ENCODE measurements at regions not wholly inside any gene's neighbourhood (a gene's known extent, or its start where the extent isn't known, plus 50 kb on each side); places are given as distances from the start of the nearest gene placed in this dataset.
"Not testable (repeated sequence)": the region's sequence is repeated elsewhere in the genome, so short reads cannot be mapped to it uniquely, and the experiment has no call there.

DNA sequence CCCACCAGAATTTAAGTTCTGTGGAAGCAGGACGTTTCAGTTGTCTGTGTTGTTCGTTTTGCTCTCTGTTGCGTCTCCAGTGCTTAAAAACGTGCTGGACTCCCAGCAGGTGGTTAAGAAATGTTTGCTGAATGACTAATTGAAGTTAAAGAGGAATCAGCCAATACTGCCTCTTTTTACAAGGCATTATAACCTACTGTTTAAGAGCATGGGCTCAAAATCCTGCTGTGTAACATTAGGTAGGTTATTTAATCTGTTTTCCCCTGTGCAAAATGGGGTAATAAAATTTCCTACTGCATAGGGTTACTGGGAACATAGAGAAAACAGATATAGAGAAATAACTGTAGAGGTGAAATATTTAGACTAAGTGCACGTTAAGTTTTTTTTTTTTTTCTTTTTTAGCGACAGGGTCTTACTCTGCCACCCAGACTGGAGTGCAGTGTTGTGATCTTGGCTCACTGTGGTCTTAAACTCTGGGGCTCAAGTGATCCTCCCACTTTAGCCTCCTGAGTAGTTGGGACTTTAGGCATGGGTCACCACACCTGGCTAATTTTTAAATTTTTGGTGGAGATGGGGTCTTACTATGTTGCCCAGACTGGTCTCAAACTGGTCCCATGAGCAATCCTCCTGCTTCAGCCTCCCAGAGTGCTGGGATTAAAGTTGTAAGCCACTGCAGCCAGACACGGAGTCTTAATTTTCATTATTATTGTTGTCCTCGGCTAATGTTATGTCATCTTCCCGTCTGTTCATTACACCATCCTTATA lies 139.4 kb upstream of the PRICKLE1 start:
- Histone ChIP-seq H3K4me1 (ENCODE audit: low read depth) (no peaks in the 10 kb centered on the region), H3K4me3 (no peak overlapping the region), H3K27me3 (no peaks in the 10 kb centered on the region), H3K9me3 (ENCODE audit: low read depth) (no peaks in the 10 kb centered on the region), H3K27ac (no peak overlapping the region), H3K36me3 (no peaks in the 10 kb centered on the region)
- DNase-seq (ENCODE audit: low read depth in 1 of 2, low spot score in 1 of 2), result no peak
- TF ChIP-seq, protein P1, sequence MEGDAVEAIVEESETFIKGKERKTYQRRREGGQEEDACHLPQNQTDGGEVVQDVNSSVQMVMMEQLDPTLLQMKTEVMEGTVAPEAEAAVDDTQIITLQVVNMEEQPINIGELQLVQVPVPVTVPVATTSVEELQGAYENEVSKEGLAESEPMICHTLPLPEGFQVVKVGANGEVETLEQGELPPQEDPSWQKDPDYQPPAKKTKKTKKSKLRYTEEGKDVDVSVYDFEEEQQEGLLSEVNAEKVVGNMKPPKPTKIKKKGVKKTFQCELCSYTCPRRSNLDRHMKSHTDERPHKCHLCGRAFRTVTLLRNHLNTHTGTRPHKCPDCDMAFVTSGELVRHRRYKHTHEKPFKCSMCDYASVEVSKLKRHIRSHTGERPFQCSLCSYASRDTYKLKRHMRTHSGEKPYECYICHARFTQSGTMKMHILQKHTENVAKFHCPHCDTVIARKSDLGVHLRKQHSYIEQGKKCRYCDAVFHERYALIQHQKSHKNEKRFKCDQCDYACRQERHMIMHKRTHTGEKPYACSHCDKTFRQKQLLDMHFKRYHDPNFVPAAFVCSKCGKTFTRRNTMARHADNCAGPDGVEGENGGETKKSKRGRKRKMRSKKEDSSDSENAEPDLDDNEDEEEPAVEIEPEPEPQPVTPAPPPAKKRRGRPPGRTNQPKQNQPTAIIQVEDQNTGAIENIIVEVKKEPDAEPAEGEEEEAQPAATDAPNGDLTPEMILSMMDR (IDR thresholded peaks at IDR 0.05; ENCODE audit: low read depth, low read length), result no peak

- no peaks in the 10 kb centered on the region for H3K4me1 ChIP-seq (ENCODE audit: low read depth)
- TF ChIP-seq, protein P1 (IDR thresholded peaks at IDR 0.05; ENCODE audit: low read depth, low read length), result no peak
- H3K9me3 ChIP-seq (ENCODE audit: low read depth), result no peaks in the 10 kb centered on the region
- H3K27ac ChIP-seq, result no peak overlapping the region
- no peak for DNase-seq (ENCODE audit: low read depth in 1 of 2, low spot score in 1 of 2)
- no peaks in the 10 kb centered on the region for H3K36me3 ChIP-seq
- H3K27me3 ChIP-seq, result no peaks in the 10 kb centered on the region
- no peak overlapping the region for H3K4me3 ChIP-seq
These were observed 138.7 kb upstream of the PRICKLE1 start for GRCh38 chr12:42728287-42728686.

GRCh38 chr12:42725809-42726208 lies 136.3 kb upstream of the PRICKLE1 start:
- TF ChIP-seq, protein P1 (IDR thresholded peaks at IDR 0.05; ENCODE audit: low read depth, low read length), result no peak
- H3K4me3 ChIP-seq, result no peak overlapping the region

GRCh38 chr12:42716491-42716891 lies 126.9 kb upstream of the PRICKLE1 start:
- Histone ChIP-seq H3K4me1 (ENCODE audit: low read depth) (no peaks in the 10 kb centered on the region), H3K27ac (no peak overlapping the region)
- DNase-seq (ENCODE audit: low read depth in 1 of 2, low spot score in 1 of 2), result peak in 1 of 2 donors; percentile 61

More at GRCh38 chr12:42725809-42726208, 136.3 kb upstream of the PRICKLE1 start:
- H3K27me3 ChIP-seq, result no peaks in the 10 kb centered on the region
- no peak overlapping the region for H3K27ac ChIP-seq
- H3K36me3 ChIP-seq, result no peaks in the 10 kb centered on the region
- H3K9me3 ChIP-seq (ENCODE audit: low read depth), result no peaks in the 10 kb centered on the region
- H3K4me1 ChIP-seq (ENCODE audit: low read depth), result no peaks in the 10 kb centered on the region
- DNase-seq (ENCODE audit: low read depth in 1 of 2, low spot score in 1 of 2), result peak in 1 of 2 donors; percentile 72

GRCh38 chr12:42713566-42713965 lies 124.0 kb upstream of the PRICKLE1 start:
- H3K27me3 ChIP-seq; H3K4me3 ChIP-seq; H3K36me3 ChIP-seq; H3K9me3 ChIP-seq (ENCODE audit: low read depth); DNase-seq (ENCODE audit: low read depth in 1 of 2, low spot score in 1 of 2); H3K27ac ChIP-seq; H3K4me1 ChIP-seq (ENCODE audit: low read depth): not testable (repeated sequence)

More at GRCh38 chr12:42716491-42716891, 126.9 kb upstream of the PRICKLE1 start:
- Histone ChIP-seq H3K4me3 (no peak overlapping the region), H3K27me3 (no peaks in the 10 kb centered on the region), H3K36me3 (no peaks in the 10 kb centered on the region), H3K9me3 (ENCODE audit: low read depth) (no peaks in the 10 kb centered on the region)
- TF ChIP-seq, protein P1 (IDR thresholded peaks at IDR 0.05; ENCODE audit: low read depth, low read length), result no peak

GRCh38 chr12:42708374-42708773 lies 118.8 kb upstream of the PRICKLE1 start:
- H3K27ac ChIP-seq; H3K4me1 ChIP-seq (ENCODE audit: low read depth); H3K27me3 ChIP-seq; H3K4me3 ChIP-seq; H3K9me3 ChIP-seq (ENCODE audit: low read depth); H3K36me3 ChIP-seq; DNase-seq (ENCODE audit: low read depth in 1 of 2, low spot score in 1 of 2): not testable (repeated sequence)
